ENCODE measurements at regions not wholly inside any gene's neighbourhood (a gene's known extent, or its start where the extent isn't known, plus 50 kb on each side); places are given as distances from the start of the nearest gene placed in this dataset.

DNA sequence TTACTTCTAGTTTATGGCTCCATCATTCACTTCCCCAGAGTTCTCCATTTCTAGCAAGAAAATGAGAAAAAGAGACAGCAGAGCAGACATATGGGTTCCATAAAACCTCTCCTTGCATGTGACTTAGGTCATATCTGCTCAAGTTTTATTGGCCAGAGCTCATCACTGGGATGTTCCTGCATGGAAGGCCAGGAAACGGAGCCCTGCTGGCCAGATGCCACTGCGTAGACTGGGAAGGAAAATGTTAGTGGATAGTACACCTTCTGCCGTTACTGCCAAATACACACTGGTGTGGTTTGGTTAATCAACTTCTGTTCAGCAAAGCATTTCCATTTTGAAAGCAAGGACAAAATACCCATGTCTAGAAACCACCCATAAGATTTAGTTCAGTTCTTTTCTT is 220.6 kb upstream of the TSHZ2 start:
- intact Hi-C loops (cut with micrococcal nuclease; ENCODE audit: unreplicated experiment), result no loop called here
- Histone ChIP-seq H2AFZ (ENCODE audit: low read length) (no peak overlapping the region), H3K4me3 (ENCODE audit: low read depth, low read length, poor library complexity, severe bottlenecking) (no peak overlapping the region), H3K27ac (ENCODE audit: low read depth, low read length, poor library complexity, severe bottlenecking) (no peak overlapping the region), H3K79me2 (ENCODE audit: insufficient read depth, low read depth, low read length) (no peaks in the 10 kb centered on the region), H3K36me3 (ENCODE audit: insufficient read depth, low read length) (no peaks in the 10 kb centered on the region), H3K9me3 (ENCODE audit: low read length) (no peaks in the 10 kb centered on the region), H3K9me2 (ENCODE audit: insufficient read depth, low read length) (no peaks in the 10 kb centered on the region), H3K4me2 (ENCODE audit: low read length) (no peak overlapping the region), H3K4me1 (ENCODE audit: insufficient read depth, low read length, poor library complexity, severe bottlenecking) (no peaks in the 10 kb centered on the region), H4K20me1 (ENCODE audit: insufficient read depth, low read length) (no peaks in the 10 kb centered on the region)
- no peak for DNase-seq (ENCODE audit: low spot score)
- TF ChIP-seq, protein P1, sequence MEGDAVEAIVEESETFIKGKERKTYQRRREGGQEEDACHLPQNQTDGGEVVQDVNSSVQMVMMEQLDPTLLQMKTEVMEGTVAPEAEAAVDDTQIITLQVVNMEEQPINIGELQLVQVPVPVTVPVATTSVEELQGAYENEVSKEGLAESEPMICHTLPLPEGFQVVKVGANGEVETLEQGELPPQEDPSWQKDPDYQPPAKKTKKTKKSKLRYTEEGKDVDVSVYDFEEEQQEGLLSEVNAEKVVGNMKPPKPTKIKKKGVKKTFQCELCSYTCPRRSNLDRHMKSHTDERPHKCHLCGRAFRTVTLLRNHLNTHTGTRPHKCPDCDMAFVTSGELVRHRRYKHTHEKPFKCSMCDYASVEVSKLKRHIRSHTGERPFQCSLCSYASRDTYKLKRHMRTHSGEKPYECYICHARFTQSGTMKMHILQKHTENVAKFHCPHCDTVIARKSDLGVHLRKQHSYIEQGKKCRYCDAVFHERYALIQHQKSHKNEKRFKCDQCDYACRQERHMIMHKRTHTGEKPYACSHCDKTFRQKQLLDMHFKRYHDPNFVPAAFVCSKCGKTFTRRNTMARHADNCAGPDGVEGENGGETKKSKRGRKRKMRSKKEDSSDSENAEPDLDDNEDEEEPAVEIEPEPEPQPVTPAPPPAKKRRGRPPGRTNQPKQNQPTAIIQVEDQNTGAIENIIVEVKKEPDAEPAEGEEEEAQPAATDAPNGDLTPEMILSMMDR (conservative IDR thresholded peaks at IDR 0.05; ENCODE audit: low read length), result no peak
- BruUV-seq (replicated peaks), result no TSS peak
- CTCF ChIA-PET (ENCODE audit: unreplicated experiment), result no interaction called here
- POLR2A ChIA-PET, result no interaction called here

DNA sequence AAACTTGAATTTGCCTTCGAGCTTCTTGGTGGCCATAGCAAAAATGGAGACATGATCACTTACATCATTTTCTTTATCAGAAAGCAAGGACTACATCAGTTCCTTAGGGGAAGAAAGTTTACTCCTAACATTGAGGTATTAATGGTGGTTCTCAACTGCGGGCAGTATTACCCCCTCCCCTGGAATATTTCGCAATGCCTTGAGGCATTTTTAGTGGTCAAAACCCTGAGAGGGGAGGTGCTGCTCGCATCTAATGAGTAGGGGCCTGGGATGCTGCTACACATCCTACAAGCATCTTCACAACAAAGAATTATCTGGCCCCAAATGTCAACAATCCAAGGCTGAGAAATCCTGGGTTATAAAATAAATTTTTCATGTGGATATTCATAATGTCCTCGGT is 222.2 kb upstream of the TSHZ2 start:
- Histone ChIP-seq H3K9me3 (ENCODE audit: low read length) (no peaks in the 10 kb centered on the region), H2AFZ (ENCODE audit: low read length) (no peak overlapping the region), H3K36me3 (ENCODE audit: insufficient read depth, low read length) (no peaks in the 10 kb centered on the region), H3K27ac (ENCODE audit: low read depth, low read length, poor library complexity, severe bottlenecking) (no peak overlapping the region), H3K4me3 (ENCODE audit: low read depth, low read length, poor library complexity, severe bottlenecking) (no peak overlapping the region), H3K4me2 (ENCODE audit: low read length) (no peak overlapping the region), H3K79me2 (ENCODE audit: insufficient read depth, low read depth, low read length) (no peaks in the 10 kb centered on the region), H4K20me1 (ENCODE audit: insufficient read depth, low read length) (no peaks in the 10 kb centered on the region), H3K9me2 (ENCODE audit: insufficient read depth, low read length) (no peaks in the 10 kb centered on the region), H3K4me1 (ENCODE audit: insufficient read depth, low read length, poor library complexity, severe bottlenecking) (no peaks in the 10 kb centered on the region)
- no peak for DNase-seq (ENCODE audit: low spot score)
- intact Hi-C loops (cut with micrococcal nuclease; ENCODE audit: unreplicated experiment), result no loop called here
- TF ChIP-seq, protein P1 (conservative IDR thresholded peaks at IDR 0.05; ENCODE audit: low read length), result no peak
- no peak for TF ChIP-seq EZH2phosphoT487 (IDR thresholded peaks at IDR 0.05; ENCODE audit: borderline replicate concordance, low read depth, low read length)
- no TSS peak for BruUV-seq (replicated peaks)
- ChIA-PET POLR2A (interaction anchor here (0.7 kb wide), 1 partner anchor 1465 kb away, joined by 3 read pairs; no protein-coding TSS in a partner anchor), CTCF (ENCODE audit: unreplicated experiment) (no interaction called here)

DNA sequence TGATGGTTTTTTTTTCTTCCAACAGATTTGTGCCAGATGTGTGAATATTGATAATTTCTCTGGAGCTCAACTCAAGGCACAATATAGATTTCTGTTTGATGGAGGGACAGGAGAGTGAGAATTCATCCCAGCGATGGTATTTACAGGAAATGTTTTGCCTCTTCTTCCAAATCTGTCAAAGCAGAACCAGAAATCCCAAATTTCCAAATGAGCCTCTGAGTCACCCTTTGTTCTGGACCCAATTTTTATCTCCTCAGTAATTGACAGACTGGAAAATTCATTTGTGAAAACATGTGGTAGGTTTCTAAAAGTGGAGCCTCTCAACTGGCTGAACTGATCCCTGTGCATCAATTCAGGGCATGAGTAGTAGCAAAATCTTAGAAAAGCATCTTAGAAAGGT is 223.2 kb upstream of the TSHZ2 start:
- H3K4me3 ChIP-seq (ENCODE audit: low read depth, low read length, poor library complexity, severe bottlenecking), result no peak overlapping the region
- intact Hi-C loops (cut with micrococcal nuclease; ENCODE audit: unreplicated experiment), result no loop called here
- no peak overlapping the region for H3K4me2 ChIP-seq (ENCODE audit: low read length)
- H3K27ac ChIP-seq (ENCODE audit: low read depth, low read length, poor library complexity, severe bottlenecking), result no peak overlapping the region
- no peak for TF ChIP-seq EZH2phosphoT487 (IDR thresholded peaks at IDR 0.05; ENCODE audit: borderline replicate concordance, low read depth, low read length)
- TF ChIP-seq, protein P1 (conservative IDR thresholded peaks at IDR 0.05; ENCODE audit: low read length), result no peak
- H2AFZ ChIP-seq (ENCODE audit: low read length), result no peak overlapping the region
- no TSS peak for BruUV-seq (replicated peaks)
- CTCF ChIA-PET (ENCODE audit: unreplicated experiment), result no interaction called here
- H3K79me2 ChIP-seq (ENCODE audit: insufficient read depth, low read depth, low read length), result no peaks in the 10 kb centered on the region
- H3K9me2 ChIP-seq (ENCODE audit: insufficient read depth, low read length), result no peaks in the 10 kb centered on the region
- H3K9me3 ChIP-seq (ENCODE audit: low read length), result no peaks in the 10 kb centered on the region
- DNase-seq (ENCODE audit: low spot score), result no peak
- POLR2A ChIA-PET, result interaction anchor here (0.7 kb wide), 2 partner anchors 952 to 1466 kb away, joined by 3 to 5 read pairs; no protein-coding TSS in a partner anchor
- no peaks in the 10 kb centered on the region for H4K20me1 ChIP-seq (ENCODE audit: insufficient read depth, low read length)
- no peaks in the 10 kb centered on the region for H3K36me3 ChIP-seq (ENCODE audit: insufficient read depth, low read length)
- no peaks in the 10 kb centered on the region for H3K4me1 ChIP-seq (ENCODE audit: insufficient read depth, low read length, poor library complexity, severe bottlenecking)
